Colonic mucosa (tissue), 4 donors: ENCODE measurements at regions not wholly inside any gene's neighbourhood (a gene's known extent, or its start where the extent isn't known, plus 50 kb on each side); places are given as distances from the start of the nearest gene placed in this dataset.

Source experiments
- DNase-seq: peaks from one replicate; pipeline ENCODE4 v3.0.0-alpha.2; 2020
- H3K27ac ChIP-seq: fragments of 200-600 bp; one replicate; pipeline ENCODE4 v1.8.0; 2021
- H3K27me3 ChIP-seq: fragments of 200-600 bp; one replicate; pipeline ENCODE4 v1.8.0; 2021
- H3K36me3 ChIP-seq: fragments of 200-600 bp; one replicate; pipeline ENCODE4 v1.8.0; 2021
- H3K4me1 ChIP-seq: fragments of 200-600 bp; one replicate; pipeline ENCODE4 v1.8.0; 2021; ENCODE audit warnings: mild to moderate bottlenecking
- H3K4me3 ChIP-seq: fragments of 200-600 bp; one replicate; pipeline ENCODE4 v1.8.0; 2021
- H3K9ac ChIP-seq, 2 donors: one replicate each; pipeline ENCODE4 v1.7.0; 2013; ENCODE audit warnings: control low read depth in 2 of 2, low read depth in 2 of 2, low read length in 2 of 2
- H3K9me3 ChIP-seq: fragments of 200-600 bp; one replicate; pipeline ENCODE4 v1.8.0; 2021
- intact Hi-C: fragments of 100-400 bp; cut with DNase I; formaldehyde crosslinking; loops from one replicate; pipeline ENCODE4 v1.14.1; 2022
- TF ChIP-seq, protein P1 (sequence below): fragments of 200-600 bp; IDR thresholded peaks from one replicate; pipeline ENCODE4 v1.8.0; 2022; ENCODE audit warnings: antibody characterized with exemption, mild to moderate bottlenecking
- donor health status: healthy.
- donor health status: DM: no; HTN: no; CAD: no.
- donor health status: DM: no; HTN: no; CAD: no.

- Histone ChIP-seq H3K4me1 (no peaks in the 10 kb centered on the region), H3K4me3 (no peak overlapping the region), H3K9me3 (no peaks in the 10 kb centered on the region), H3K36me3 (no peaks in the 10 kb centered on the region), H3K27ac (no peak overlapping the region), H3K9ac (no peak overlapping the region), H3K27me3 (no peaks in the 10 kb centered on the region)
- TF ChIP-seq, protein P1, sequence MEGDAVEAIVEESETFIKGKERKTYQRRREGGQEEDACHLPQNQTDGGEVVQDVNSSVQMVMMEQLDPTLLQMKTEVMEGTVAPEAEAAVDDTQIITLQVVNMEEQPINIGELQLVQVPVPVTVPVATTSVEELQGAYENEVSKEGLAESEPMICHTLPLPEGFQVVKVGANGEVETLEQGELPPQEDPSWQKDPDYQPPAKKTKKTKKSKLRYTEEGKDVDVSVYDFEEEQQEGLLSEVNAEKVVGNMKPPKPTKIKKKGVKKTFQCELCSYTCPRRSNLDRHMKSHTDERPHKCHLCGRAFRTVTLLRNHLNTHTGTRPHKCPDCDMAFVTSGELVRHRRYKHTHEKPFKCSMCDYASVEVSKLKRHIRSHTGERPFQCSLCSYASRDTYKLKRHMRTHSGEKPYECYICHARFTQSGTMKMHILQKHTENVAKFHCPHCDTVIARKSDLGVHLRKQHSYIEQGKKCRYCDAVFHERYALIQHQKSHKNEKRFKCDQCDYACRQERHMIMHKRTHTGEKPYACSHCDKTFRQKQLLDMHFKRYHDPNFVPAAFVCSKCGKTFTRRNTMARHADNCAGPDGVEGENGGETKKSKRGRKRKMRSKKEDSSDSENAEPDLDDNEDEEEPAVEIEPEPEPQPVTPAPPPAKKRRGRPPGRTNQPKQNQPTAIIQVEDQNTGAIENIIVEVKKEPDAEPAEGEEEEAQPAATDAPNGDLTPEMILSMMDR, result no peak
- no peak for DNase-seq
- intact Hi-C loops, result no loop called here
Measured at GRCh38 chr12:63317286-63317846, 166.4 kb upstream of the AVPR1A start.

- DNase-seq, result no peak
- Histone ChIP-seq H3K27me3 (no peaks in the 10 kb centered on the region), H3K4me1 (no peaks in the 10 kb centered on the region), H3K4me3 (no peak overlapping the region), H3K9me3 (no peaks in the 10 kb centered on the region), H3K36me3 (no peaks in the 10 kb centered on the region), H3K9ac (no peak overlapping the region), H3K27ac (no peak overlapping the region)
- intact Hi-C loops, result no loop called here
- TF ChIP-seq, protein P1, result no peak
Measured at GRCh38 chr12:63313139-63313538, 162.1 kb upstream of the AVPR1A start.

DNA sequence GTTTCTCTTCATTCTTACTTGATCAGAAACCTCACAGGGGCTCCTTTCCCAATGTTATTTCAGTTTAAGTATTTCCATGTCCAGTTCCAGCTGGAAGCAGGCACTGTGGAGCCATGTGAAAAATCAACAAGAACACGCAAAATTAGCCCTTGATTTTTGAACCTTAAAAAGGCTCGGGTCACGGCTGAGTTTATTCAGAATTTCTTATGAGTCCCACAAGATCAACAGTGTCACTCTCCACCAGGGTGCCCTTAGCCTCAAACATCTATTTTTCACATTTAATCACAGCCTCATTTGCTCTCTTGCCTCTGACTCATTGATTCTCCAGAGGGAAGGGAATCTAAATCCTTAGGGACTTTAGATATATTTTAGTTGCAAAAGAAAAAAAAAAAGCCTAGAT, 157.7 kb upstream of the AVPR1A start:
- intact Hi-C loops, result no loop called here
- TF ChIP-seq, protein P1, result no peak
- Histone ChIP-seq H3K27ac (no peak overlapping the region), H3K4me1 (no peaks in the 10 kb centered on the region), H3K36me3 (no peaks in the 10 kb centered on the region), H3K4me3 (no peak overlapping the region), H3K9ac (no peak overlapping the region), H3K9me3 (no peaks in the 10 kb centered on the region), H3K27me3 (no peaks in the 10 kb centered on the region)
- DNase-seq, result no peak

DNA sequence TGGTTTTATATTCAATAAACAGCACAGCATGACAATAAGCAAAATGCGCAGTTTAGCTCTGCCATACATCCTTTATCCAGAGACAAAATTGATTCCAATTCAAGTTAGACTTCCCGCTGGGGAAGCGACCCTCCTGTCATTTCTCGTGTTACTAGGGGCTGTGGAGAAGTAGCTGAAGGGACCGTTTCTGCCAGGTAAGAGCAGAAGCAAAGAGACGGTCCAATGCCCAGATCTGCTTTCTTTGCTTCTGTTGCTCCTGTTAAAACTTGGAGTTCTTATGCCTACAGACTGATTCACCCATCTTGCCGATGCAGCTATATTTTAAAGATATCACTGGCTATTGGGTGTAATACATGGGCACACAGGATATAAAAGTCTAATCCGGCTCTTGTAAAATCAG, 156.8 kb upstream of the AVPR1A start:
- Histone ChIP-seq H3K27ac (no peak overlapping the region), H3K4me3 (no peak overlapping the region), H3K36me3 (no peaks in the 10 kb centered on the region), H3K27me3 (no peaks in the 10 kb centered on the region), H3K9ac (no peak overlapping the region), H3K4me1 (no peaks in the 10 kb centered on the region), H3K9me3 (no peaks in the 10 kb centered on the region)
- DNase-seq, result no peak
- intact Hi-C loops, result no loop called here
- TF ChIP-seq, protein P1, result no peak

- no peak overlapping the region for H3K27ac ChIP-seq
Measured at GRCh38 chr12:63305901-63306875, 155.2 kb upstream of the AVPR1A start.

More at GRCh38 chr12:63305901-63306875, 155.2 kb upstream of the AVPR1A start:
- Histone ChIP-seq H3K9me3 (no peaks in the 10 kb centered on the region), H3K4me1 (no peaks in the 10 kb centered on the region), H3K27me3 (no peaks in the 10 kb centered on the region), H3K4me3 (no peak overlapping the region), H3K9ac (no peak overlapping the region), H3K36me3 (no peaks in the 10 kb centered on the region)
- no peak for DNase-seq
- TF ChIP-seq, protein P1, result no peak
- intact Hi-C loops, result no loop called here
